Astrocyte of the cerebellum (primary cell): ENCODE measurements at regions not wholly inside any gene's neighbourhood (a gene's known extent, or its start where the extent isn't known, plus 50 kb on each side); places are given as distances from the start of the nearest gene placed in this dataset.
A peak's percentile ranks its signal among the peaks of the same experiment; 100 is the strongest.
"Not testable (repeated sequence)": the region's sequence is repeated elsewhere in the genome, so short reads cannot be mapped to it uniquely, and the experiment has no call there.

Experiments used
- DNase-seq: peaks from one replicate; pipeline ENCODE4 v3.0.0-alpha.2; 2011; ENCODE audit warnings: low read depth
- H3K4me3 ChIP-seq: 2 replicates; pipeline ENCODE4 v1.5.1; 2011; ENCODE audit warnings: mild to moderate bottlenecking, low read depth, low read length, moderate library complexity
- in situ Hi-C: cut with HindIII; loops from 2 replicates; pipeline ENCODE4 v1.10.0; 2017; ENCODE audit warnings: low sequenced_read_pairs
- TF ChIP-seq, protein P1 (sequence below): IDR thresholded peaks from 2 replicates; pipeline ENCODE4 v1.5.1; 2012; ENCODE audit warnings: low read length, low read depth, moderate library complexity, mild to moderate bottlenecking; ENCODE audit errors: missing control alignments

DNA sequence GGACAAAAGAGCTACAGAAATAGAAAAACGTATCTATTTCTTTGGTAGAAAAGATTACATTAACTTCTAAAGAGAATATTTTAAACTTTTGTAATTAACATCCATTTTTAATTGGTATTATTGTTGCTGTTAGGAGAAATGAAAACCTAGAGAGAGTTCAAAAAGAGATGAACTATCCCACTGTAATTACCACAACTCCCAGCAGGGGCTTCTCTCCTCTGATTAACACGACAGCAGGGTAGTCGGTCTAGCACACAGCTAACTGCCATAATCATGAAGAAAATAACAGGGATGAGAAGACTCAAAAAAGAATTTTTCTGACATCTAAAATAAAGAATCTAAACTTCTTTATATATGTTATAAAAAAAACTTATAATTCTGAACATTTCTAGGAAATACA, 86.2 kb upstream of the CDH9 start:
- TF ChIP-seq, protein P1, sequence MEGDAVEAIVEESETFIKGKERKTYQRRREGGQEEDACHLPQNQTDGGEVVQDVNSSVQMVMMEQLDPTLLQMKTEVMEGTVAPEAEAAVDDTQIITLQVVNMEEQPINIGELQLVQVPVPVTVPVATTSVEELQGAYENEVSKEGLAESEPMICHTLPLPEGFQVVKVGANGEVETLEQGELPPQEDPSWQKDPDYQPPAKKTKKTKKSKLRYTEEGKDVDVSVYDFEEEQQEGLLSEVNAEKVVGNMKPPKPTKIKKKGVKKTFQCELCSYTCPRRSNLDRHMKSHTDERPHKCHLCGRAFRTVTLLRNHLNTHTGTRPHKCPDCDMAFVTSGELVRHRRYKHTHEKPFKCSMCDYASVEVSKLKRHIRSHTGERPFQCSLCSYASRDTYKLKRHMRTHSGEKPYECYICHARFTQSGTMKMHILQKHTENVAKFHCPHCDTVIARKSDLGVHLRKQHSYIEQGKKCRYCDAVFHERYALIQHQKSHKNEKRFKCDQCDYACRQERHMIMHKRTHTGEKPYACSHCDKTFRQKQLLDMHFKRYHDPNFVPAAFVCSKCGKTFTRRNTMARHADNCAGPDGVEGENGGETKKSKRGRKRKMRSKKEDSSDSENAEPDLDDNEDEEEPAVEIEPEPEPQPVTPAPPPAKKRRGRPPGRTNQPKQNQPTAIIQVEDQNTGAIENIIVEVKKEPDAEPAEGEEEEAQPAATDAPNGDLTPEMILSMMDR, result peak; percentile 70
- H3K4me3 ChIP-seq, result no peak overlapping the region
- DNase-seq, result peak; percentile 6
- in situ Hi-C loops, result no loop called here

DNA sequence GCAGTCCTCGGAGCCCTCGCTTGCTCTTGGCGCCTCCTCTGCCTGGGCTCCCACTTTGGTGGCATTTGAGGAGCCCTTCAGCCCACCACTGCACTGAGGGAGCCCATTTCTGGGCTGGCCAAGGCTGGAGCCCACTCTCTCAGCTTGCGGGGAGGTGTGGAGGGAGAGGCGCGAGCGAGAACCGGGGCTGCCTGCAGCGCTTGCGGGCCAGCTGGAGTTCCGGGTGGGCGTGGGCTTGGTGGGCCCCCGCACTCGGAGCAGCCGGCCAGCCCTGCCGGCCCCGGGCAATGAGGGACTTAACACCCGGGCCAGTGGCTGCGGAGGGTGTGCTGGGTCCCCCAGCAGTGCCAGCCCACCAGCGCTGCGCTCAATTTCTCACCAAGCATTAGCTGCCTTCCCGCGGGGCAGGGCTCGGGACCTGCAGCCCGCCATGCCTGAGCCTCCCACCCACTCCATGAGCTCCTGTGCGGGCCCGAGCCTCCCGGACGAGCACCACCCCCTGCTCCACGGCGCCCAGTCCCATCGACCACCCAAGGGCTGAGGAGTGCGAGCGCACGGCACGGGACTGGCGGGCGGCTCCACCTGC, 81.4 kb upstream of the CDH9 start:
- DNase-seq, in situ Hi-C loops, H3K4me3 ChIP-seq: not testable (repeated sequence)

DNA sequence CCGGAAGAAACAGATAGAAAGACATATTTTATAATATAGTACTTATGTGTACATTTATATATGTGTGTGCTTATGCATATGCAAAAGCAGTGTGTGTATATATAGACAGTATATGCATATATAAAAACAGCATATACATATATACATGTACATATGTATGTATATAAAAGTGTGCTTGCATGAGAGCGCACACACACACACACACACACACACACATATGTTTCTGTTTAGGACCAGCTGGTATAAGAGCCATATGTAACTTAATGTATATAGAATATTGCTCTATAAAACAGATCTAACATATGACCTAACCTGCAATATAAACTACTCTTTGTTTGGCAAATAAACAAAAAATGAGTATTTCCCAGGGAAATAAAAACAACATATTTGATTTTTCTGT, 65.1 kb upstream of the CDH9 start:
- no peak for DNase-seq
- TF ChIP-seq, protein P1, result no peak
- H3K4me3 ChIP-seq, result no peak overlapping the region
- in situ Hi-C loops, result no loop called here

DNA sequence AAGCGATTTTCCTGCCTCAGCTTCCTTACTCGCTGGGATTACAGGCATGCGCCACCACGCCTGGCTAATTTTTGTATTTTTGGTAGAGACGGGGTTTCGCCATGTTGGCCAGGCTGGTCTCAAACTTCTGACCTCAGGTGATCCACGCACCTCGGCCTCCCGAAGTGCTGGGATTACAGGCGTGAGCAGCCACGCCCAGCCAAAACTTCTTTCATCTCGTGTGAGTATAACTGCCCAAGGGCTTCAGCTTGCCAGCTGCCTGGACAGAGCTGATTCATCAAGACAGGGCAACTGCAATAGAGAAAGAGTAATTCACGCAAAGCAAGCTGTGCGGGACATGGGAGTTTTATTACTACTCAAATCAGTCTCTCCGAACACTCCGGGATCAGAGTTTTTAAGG, 57.4 kb upstream of the CDH9 start:
- in situ Hi-C loops, DNase-seq, H3K4me3 ChIP-seq: not testable (repeated sequence)

DNA sequence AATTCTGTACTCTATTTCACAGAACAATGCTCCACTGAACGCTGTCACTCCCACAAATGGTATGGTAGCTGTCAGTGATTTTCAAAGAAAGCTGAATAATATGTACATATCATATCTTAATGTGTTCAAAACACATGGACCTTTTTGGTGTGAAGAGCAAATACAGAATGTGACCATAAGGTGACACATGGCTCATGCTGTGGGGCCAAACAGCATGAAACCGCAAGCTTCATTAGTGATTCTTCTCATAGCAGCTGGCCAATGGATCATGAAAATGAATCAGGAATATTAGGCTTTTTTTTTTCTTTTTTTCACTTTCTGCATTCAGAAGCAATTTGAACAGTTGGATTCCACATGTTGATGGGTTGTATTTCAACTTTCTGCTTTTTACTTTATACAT, 54.9 kb upstream of the CDH9 start:
- peak; percentile 1 for DNase-seq
- TF ChIP-seq, protein P1, result no peak
- in situ Hi-C loops, result no loop called here
- no peak overlapping the region for H3K4me3 ChIP-seq

DNA sequence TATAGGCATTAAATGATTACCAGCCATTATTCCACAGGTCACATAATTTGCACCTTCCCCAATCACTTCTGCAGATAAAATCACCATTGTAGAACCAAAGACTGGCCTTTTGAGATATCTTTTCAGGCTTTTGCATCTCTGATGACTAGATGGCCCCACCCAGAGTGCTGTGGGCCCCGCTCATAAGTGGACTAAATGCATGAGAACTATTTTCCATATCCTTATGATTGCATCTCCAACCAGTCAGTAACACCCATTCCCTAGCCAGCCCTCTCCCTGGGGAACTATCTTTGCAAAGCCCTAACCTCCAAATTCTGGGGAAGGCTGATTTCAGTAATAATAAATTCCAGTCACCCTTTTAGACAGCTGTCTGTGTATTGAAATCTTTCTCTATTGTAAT, 53.5 kb upstream of the CDH9 start:
- TF ChIP-seq, protein P1, result no peak
- DNase-seq, result no peak
- H3K4me3 ChIP-seq, result no peak overlapping the region
- in situ Hi-C loops, result no loop called here

DNA sequence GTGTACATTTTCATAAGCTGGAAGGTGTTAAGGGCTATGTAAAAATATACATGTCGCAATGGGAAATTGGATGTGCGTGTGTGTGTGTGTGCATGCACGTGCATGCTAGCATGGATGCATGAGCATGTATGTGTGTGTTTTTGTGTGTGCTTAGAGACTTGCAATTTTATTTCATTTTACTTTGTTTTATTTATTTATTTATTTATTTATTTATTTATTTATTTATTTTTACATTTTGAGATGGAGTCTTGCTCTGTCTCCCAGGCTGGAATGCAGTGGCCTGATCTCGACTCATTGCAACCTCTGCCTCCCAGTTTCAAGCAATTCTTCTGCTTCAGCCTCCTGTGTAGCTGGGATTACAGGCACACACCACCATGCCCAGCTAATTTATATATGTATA, 50.4 kb upstream of the CDH9 start:
- DNase-seq, in situ Hi-C loops, H3K4me3 ChIP-seq: not testable (repeated sequence)
